ENCODE measurements at regions not wholly inside any gene's neighbourhood (a gene's known extent, or its start where the extent isn't known, plus 50 kb on each side); places are given as distances from the start of the nearest gene placed in this dataset.

DNA sequence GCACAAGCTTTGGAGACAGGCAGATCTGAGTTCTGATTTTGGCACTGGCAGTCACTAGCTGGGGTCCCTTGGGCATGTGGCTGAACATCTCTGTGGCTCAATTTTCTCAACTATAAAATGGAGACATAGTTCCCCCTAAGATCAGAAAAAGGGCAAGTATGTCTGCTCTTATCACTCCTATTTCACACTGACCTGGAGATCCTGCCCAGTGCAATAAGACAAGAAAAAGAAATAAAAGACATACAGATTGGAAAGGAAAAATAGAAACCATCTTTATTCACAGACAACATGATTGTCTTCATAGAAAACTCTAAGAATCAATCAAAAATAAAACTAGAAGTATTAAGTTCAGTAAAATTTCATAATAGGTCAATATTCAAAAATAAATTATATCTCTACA, 56.0 kb upstream of the LHX1 start:
- Histone ChIP-seq H4K5ac (ENCODE audit: insufficient read length, low read depth, low read length) (no peak overlapping the region), H3K4ac (replicated peaks; ENCODE audit: insufficient read length, low read depth, low read length) (no peak overlapping the region), H2AFZ (ENCODE audit: low read length) (no peak overlapping the region), H2BK12ac (ENCODE audit: low read depth, low read length) (no peak overlapping the region), H3K9me3 (ENCODE audit: insufficient read depth in 2 of 2, low read depth in 1 of 2, low read length in 1 of 2) (peaks cover 6 to 7% of the 10 kb centered on the region in 2 experiments; a peak in 1 of 4 replicates), H3K14ac (ENCODE audit: insufficient read length) (no peak overlapping the region), H3K27ac (ENCODE audit: low read depth, low read length) (no peak overlapping the region), H2AK5ac (ENCODE audit: low read depth, low read length) (no peak overlapping the region), H4K91ac (replicated peaks; ENCODE audit: insufficient read length, low read length) (no peak overlapping the region), H2BK120ac (replicated peaks; ENCODE audit: low read depth, low read length) (no peak overlapping the region), H3K27me3 (replicated peaks in 1 of 4; ENCODE audit: control insufficient read depth in 3 of 4, extremely low read depth in 1 of 4, insufficient read depth in 3 of 4, low read length in 3 of 4) (no peaks in the 10 kb centered on the region; a peak in 1 of 7 replicates), H2BK15ac (ENCODE audit: low read length) (no peak overlapping the region), H3K4me1 (replicated peaks in 1 of 4; ENCODE audit: control insufficient read depth in 3 of 4, insufficient read depth in 4 of 4, low read length in 3 of 4) (peaks cover 0 to 6% (median 5%) of the 10 kb centered on the region in 4 experiments; a peak in 5 of 7 replicates), H4K20me1 (replicated peaks in 1 of 2; ENCODE audit: control insufficient read depth in 1 of 2, insufficient read depth in 2 of 2, low read length in 2 of 2) (no peaks in the 10 kb centered on the region), H3K4me3 (ENCODE audit: extremely low read depth in 1 of 4, insufficient read depth in 2 of 4, low read depth in 3 of 4, low read length in 4 of 4) (no peak overlapping the region), H3K79me1 (ENCODE audit: low read depth, low read length) (no peaks in the 10 kb centered on the region), H3K23me2 (ENCODE audit: low read depth, low read length) (peaks cover 5% of the 10 kb centered on the region; the same call in 1 of the 2 replicates), H3K23ac (ENCODE audit: insufficient read length) (no peak overlapping the region), H3K36me3 (ENCODE audit: control insufficient read depth in 2 of 4, insufficient read depth in 4 of 4, low read length in 3 of 4) (no peaks in the 10 kb centered on the region), H2BK5ac (ENCODE audit: low read depth, low read length) (no peak overlapping the region), H2BK20ac (ENCODE audit: low read length) (no peak overlapping the region), H3K79me2 (ENCODE audit: control insufficient read depth in 1 of 2, insufficient read depth in 2 of 2, low read length in 2 of 2) (no peaks in the 10 kb centered on the region), H3K4me2 (ENCODE audit: insufficient read depth in 1 of 2, low read depth in 2 of 2, low read length in 2 of 2) (no peak overlapping the region), H4K8ac (ENCODE audit: extremely low read depth, insufficient read depth, low read length) (no peak overlapping the region), H3K9ac (replicated peaks in 1 of 4; ENCODE audit: extremely low read depth in 1 of 4, low read depth in 3 of 4, low read length in 3 of 4) (no peak overlapping the region), H3K18ac (ENCODE audit: extremely low read depth, low read length) (no peak overlapping the region), H3K56ac (replicated peaks; ENCODE audit: insufficient read length, low read depth, low read length) (no peak overlapping the region)
- ChIA-PET POLR2A (ENCODE audit: partially characterized antibody) (no interaction called here), CTCF (ENCODE audit: partially characterized antibody) (interaction anchor here (1.0 kb wide), 1 partner anchor 8 kb away, joined by 4 read pairs; no protein-coding TSS in a partner anchor)
- no peak for TF ChIP-seq MAFK (IDR thresholded peaks at IDR 0.05; ENCODE audit: low read depth, low read length)
- TF ChIP-seq, protein P1, sequence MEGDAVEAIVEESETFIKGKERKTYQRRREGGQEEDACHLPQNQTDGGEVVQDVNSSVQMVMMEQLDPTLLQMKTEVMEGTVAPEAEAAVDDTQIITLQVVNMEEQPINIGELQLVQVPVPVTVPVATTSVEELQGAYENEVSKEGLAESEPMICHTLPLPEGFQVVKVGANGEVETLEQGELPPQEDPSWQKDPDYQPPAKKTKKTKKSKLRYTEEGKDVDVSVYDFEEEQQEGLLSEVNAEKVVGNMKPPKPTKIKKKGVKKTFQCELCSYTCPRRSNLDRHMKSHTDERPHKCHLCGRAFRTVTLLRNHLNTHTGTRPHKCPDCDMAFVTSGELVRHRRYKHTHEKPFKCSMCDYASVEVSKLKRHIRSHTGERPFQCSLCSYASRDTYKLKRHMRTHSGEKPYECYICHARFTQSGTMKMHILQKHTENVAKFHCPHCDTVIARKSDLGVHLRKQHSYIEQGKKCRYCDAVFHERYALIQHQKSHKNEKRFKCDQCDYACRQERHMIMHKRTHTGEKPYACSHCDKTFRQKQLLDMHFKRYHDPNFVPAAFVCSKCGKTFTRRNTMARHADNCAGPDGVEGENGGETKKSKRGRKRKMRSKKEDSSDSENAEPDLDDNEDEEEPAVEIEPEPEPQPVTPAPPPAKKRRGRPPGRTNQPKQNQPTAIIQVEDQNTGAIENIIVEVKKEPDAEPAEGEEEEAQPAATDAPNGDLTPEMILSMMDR (IDR thresholded peaks at IDR 0.05; ENCODE audit: control extremely low read depth in 1 of 3, insufficient read depth in 1 of 3, low read depth in 1 of 3, low read length in 3 of 3) = no peak
- DNase-seq (ENCODE audit: low read depth in 1 of 2, low spot score in 2 of 2) = no peak
- no peak for FAIRE-seq
